K562 (cell line): ENCODE measurements at regions not wholly inside any gene's neighbourhood (a gene's known extent, or its start where the extent isn't known, plus 50 kb on each side); places are given as distances from the start of the nearest gene placed in this dataset.

ENCODE experiments used
- ATAC-seq: fragments of 200-7000 bp; cut with Tn5 transposase; 3 replicates; pipeline ENCODE4 v1.9.1; 2020; ENCODE audit warnings: moderate library complexity
- BruUV-seq: library from RNA; stranded (reverse); fragments of 400-500 nt; replicated peaks from 2 replicates; lab custom pipeline; 2021; lab: Mats Ljungman, UMichigan
- CTCF ChIA-PET: fragments of 300-600 bp; formaldehyde crosslinking; extraction: SDS; loops from one replicate; lab custom pipeline; 2021; ENCODE audit warnings: low intra/inter-chr PET ratio; lab: Yijun Ruan, JAX
- POLR2A ChIA-PET: fragments of 300-600, 350-650 bp; sonication (Branson Sonifier 250); formaldehyde crosslinking; extraction: SDS; loops from one replicate; lab custom pipeline; 2021; ENCODE audit warnings: antibody characterized with exemption, inconsistent platforms; lab: Yijun Ruan, JAX
- DNase-seq, 4 experiments: peaks; one replicate each; pipeline versions ENCODE4 v3.0.0 to v3.0.0-alpha.2; 2011 to 2018; ENCODE audit warnings: low spot score in 3 of 4, mixed read lengths in 3 of 4; ENCODE audit errors: extremely low read depth in 1 of 4
- FAIRE-seq: peaks from 2 replicates; lab custom pipeline; 2011; peaks lifted over from hg19 to GRCh38; lab: Jason Lieb, UNC
- H2AFZ ChIP-seq: 2 replicates; pipeline ENCODE4 v1.6.0; 2011; ENCODE audit warnings: low read depth, low read length, control low read depth, inconsistent platforms
- H3K27ac ChIP-seq: fragments of 200-600 bp; 3 replicates; pipeline ENCODE4 v1.8.0; 2011; ENCODE audit warnings: low read depth, mild to moderate bottlenecking, control low read depth, inconsistent platforms, low read length, moderate library complexity, mixed read lengths; ENCODE audit errors: extremely low read depth
- H3K27me3 ChIP-seq, 2 experiments: fragments of 300-600 bp in 1 of 2; 2 replicates in 1 of 2; 3 replicates in 1 of 2; pipeline versions ENCODE4 v1.6.0 to v1.8.0; 2011; ENCODE audit warnings: inconsistent platforms in 2 of 2, low read length in 2 of 2, mild to moderate bottlenecking in 1 of 2, mixed read lengths in 1 of 2, moderate library complexity in 1 of 2; ENCODE audit not compliant: control insufficient read depth in 2 of 2, insufficient read depth in 2 of 2
- H3K36me3 ChIP-seq: fragments of 300-600 bp; 3 replicates; pipeline ENCODE4 v1.8.0; 2011; ENCODE audit warnings: mild to moderate bottlenecking, low read length, inconsistent platforms; ENCODE audit not compliant: control insufficient read depth, insufficient read depth
- H3K4me1 ChIP-seq, 2 experiments: fragments of 200-600 bp in 1 of 2; replicated peaks in 1 of 2; 2 replicates in 1 of 2; 3 replicates in 1 of 2; pipeline versions ENCODE4 v1.5.1 to v1.8.0; 2011; ENCODE audit warnings: inconsistent platforms in 2 of 2, low read length in 2 of 2, mild to moderate bottlenecking in 1 of 2, mixed read lengths in 1 of 2, moderate library complexity in 1 of 2; ENCODE audit not compliant: control insufficient read depth in 2 of 2, insufficient read depth in 2 of 2
- H3K4me2 ChIP-seq: 2 replicates; pipeline ENCODE4 v1.6.1; 2011; ENCODE audit warnings: low read length, control low read depth, inconsistent platforms, mixed read lengths; ENCODE audit not compliant: insufficient read depth
- H3K4me3 ChIP-seq: fragments of 200-600 bp; sonication (generic), shearing (Covaris generic); 2 replicates; pipeline ENCODE4 v1.5.1; 2016; ENCODE audit warnings: control low read depth, inconsistent platforms
- H3K79me2 ChIP-seq: fragments of 200-600 bp; 3 replicates; pipeline ENCODE4 v1.8.0; 2011; ENCODE audit warnings: low read length, inconsistent platforms; ENCODE audit not compliant: control insufficient read depth, insufficient read depth
- H3K9ac ChIP-seq, 2 experiments: 2 replicates each; pipeline versions ENCODE4 v1.6.0 to v1.6.1; 2011; ENCODE audit warnings: low read depth in 2 of 2, low read length in 2 of 2, control low read depth in 1 of 2, inconsistent platforms in 1 of 2, mild to moderate bottlenecking in 1 of 2, mixed read lengths in 1 of 2; ENCODE audit not compliant: insufficient read depth in 1 of 2
- H3K9me1 ChIP-seq: one replicate; pipeline ENCODE4 v1.6.0; 2011; ENCODE audit warnings: inconsistent platforms, mild to moderate bottlenecking, low read length, moderate library complexity; ENCODE audit not compliant: control insufficient read depth, insufficient read depth
- H3K9me3 ChIP-seq: replicated peaks from 2 replicates; pipeline ENCODE4 v1.5.1; 2011; ENCODE audit warnings: low read depth, low read length, inconsistent platforms; ENCODE audit not compliant: control insufficient read depth, insufficient read depth
- H4K20me1 ChIP-seq: replicated peaks from 2 replicates; pipeline ENCODE4 v1.6.1; 2011; ENCODE audit warnings: low read length, inconsistent platforms, mixed read lengths; ENCODE audit not compliant: control insufficient read depth, insufficient read depth
- BACH1 ChIP-seq: fragments of 200-800 bp; sonication (Bioruptor generic); IDR thresholded peaks from 2 replicates; pipeline ENCODE4 v1.6.1; 2016; ENCODE audit warnings: missing genetic modification characterization, missing compliant biosample characterization
- EZH2 ChIP-seq: IDR thresholded peaks from 2 replicates; pipeline ENCODE4 v1.6.1; 2012; ENCODE audit warnings: low read depth, mild to moderate bottlenecking, inconsistent platforms, low read length, borderline replicate concordance
- KAT2B ChIP-seq: IDR thresholded peaks from one replicate; pipeline ENCODE4 v1.6.1; 2012; ENCODE audit warnings: low read depth, mild to moderate bottlenecking, control low read depth, inconsistent platforms, low read length, moderate library complexity
- KAT7 ChIP-seq: sonication (generic); formaldehyde crosslinking; IDR thresholded peaks from 2 replicates; pipeline ENCODE4 v1.8.0; 2022; ENCODE audit warnings: missing genetic modification reagents, mild to moderate bottlenecking, borderline replicate concordance
- LCOR ChIP-seq: sonication (generic); formaldehyde crosslinking; IDR thresholded peaks from 2 replicates; pipeline ENCODE4 v1.8.0; 2022; ENCODE audit warnings: mild to moderate bottlenecking, missing genetic modification reagents
- MAFG ChIP-seq: fragments of 450-650 bp; conservative IDR thresholded peaks from 2 replicates; pipeline ENCODE4 v1.6.1; 2016; ENCODE audit warnings: missing genetic modification characterization, missing compliant biosample characterization
- NR2C1 ChIP-seq, 2 experiments: fragments of 450-650 bp; IDR thresholded peaks; 2 replicates each; pipeline ENCODE4 v1.6.1; 2017; ENCODE audit warnings: mild to moderate bottlenecking in 2 of 2, antibody characterized with exemption in 1 of 2, inconsistent platforms in 1 of 2, missing compliant biosample characterization in 1 of 2, missing genetic modification characterization in 1 of 2
- PHTF2 ChIP-seq: fragments of 250-450 bp; sonication (Bioruptor Pico); IDR thresholded peaks from 2 replicates; pipeline ENCODE4 v1.5.0; 2021; ENCODE audit warnings: mild to moderate bottlenecking
- POLR2A ChIP-seq: fragments of 450-650 bp; conservative IDR thresholded peaks from 2 replicates; pipeline ENCODE4 v1.6.1; 2016
- PRMT5 ChIP-seq: sonication (generic); formaldehyde crosslinking; IDR thresholded peaks from 2 replicates; pipeline ENCODE4 v1.5.0; 2020; ENCODE audit warnings: missing genetic modification reagents
- RFX1 ChIP-seq: fragments of 450-650 bp; IDR thresholded peaks from 2 replicates; pipeline ENCODE4 v1.6.1; 2016; ENCODE audit warnings: mild to moderate bottlenecking, moderate library complexity
- ZNF232 ChIP-seq: sonication (generic); formaldehyde crosslinking; IDR thresholded peaks from 2 replicates; pipeline ENCODE4 v1.8.0; 2022; ENCODE audit warnings: mild to moderate bottlenecking, missing genetic modification reagents
- ZNF507 ChIP-seq: conservative IDR thresholded peaks from 2 replicates; pipeline ENCODE4 v1.6.1; 2017; ENCODE audit warnings: missing genetic modification characterization, missing compliant biosample characterization
- ZNF644 ChIP-seq: fragments of 200-800 bp; sonication (Bioruptor generic); IDR thresholded peaks from 2 replicates; pipeline ENCODE4 v1.6.1; 2016; ENCODE audit warnings: low read depth, missing genetic modification characterization, missing compliant biosample characterization
- WGBS: fragments of 100-300 bp; shearing (Covaris generic); methylation state at CpG from one replicate; pipeline ENCODE4 v1.1.6; 2016; ENCODE audit warnings: low coverage, mixed read lengths; ENCODE audit not compliant: insufficient coverage; ENCODE audit errors: missing lambda C conversion rate; 5-methylcytosine and 5-hydroxymethylcytosine counted together
- in situ Hi-C: fragments of 300-500 bp; cut with MboI; formaldehyde crosslinking; loops from 4 replicates; pipeline ENCODE4 v1.15.0; 2018; ENCODE audit warnings: inconsistent platforms, mixed read lengths
- intact Hi-C: fragments of 100-400 bp; cut with micrococcal nuclease; formaldehyde crosslinking; loops from 2 replicates; pipeline ENCODE4 v1.14.2; 2022
- TF ChIP-seq, protein P1 (sequence below): fragments of 250-450 bp; sonication (Bioruptor Pico); IDR thresholded peaks from 2 replicates; pipeline ENCODE4 v1.5.0; 2022; ENCODE audit warnings: mild to moderate bottlenecking
- TF ChIP-seq, protein P2 (sequence below): fragments of 250-450 bp; sonication (Bioruptor Pico); IDR thresholded peaks from 2 replicates; pipeline ENCODE4 v1.4.0; 2020; ENCODE audit warnings: mild to moderate bottlenecking, moderate library complexity
- TF ChIP-seq, protein P3 (sequence below): fragments of 150-350 bp; conservative IDR thresholded peaks from 2 replicates; pipeline ENCODE4 v1.6.1; 2014; ENCODE audit warnings: low read length

DNA sequence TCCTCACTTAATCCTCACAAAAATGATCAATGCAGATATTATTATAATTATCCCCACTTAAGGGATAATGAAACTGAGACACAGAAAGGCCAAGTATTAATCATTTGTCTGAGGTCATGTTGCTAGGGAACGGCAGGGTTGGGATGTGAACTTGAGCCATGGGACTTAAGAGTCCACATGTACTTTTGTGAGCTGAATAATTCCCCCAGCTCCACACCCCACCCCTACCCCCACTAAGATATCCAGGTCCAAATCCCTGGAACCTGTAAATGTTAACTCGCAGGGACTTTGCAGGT, 290.5 kb upstream of the GADL1 start:
- no peak for ATAC-seq
- no peak overlapping the region for H3K9ac ChIP-seq
- H3K36me3 ChIP-seq = no peaks in the 10 kb centered on the region
- 0% methylated on average over 2 of the region's 2 CpGs for WGBS
- no peak for FAIRE-seq
- H3K9me1 ChIP-seq = no peaks in the 10 kb centered on the region
- no peak overlapping the region for H3K27ac ChIP-seq
- H4K20me1 ChIP-seq = no peaks in the 10 kb centered on the region
- in situ Hi-C loops = no loop called here
- ChIA-PET CTCF (no interaction called here), POLR2A (no interaction called here)
- no peak overlapping the region for H3K4me2 ChIP-seq
- intact Hi-C loops = no loop called here
- no peaks in the 10 kb centered on the region for H3K9me3 ChIP-seq
- H3K4me1 ChIP-seq = no peaks in the 10 kb centered on the region
- DNase-seq = no peak
- H3K79me2 ChIP-seq = no peaks in the 10 kb centered on the region
- no peak overlapping the region for H3K4me3 ChIP-seq
- H2AFZ ChIP-seq = no peak overlapping the region
- BruUV-seq = no TSS peak
- no peaks in the 10 kb centered on the region; a peak in 1 of 5 replicates for H3K27me3 ChIP-seq
- no peak for TF ChIP-seq MAFG
- TF ChIP-seq KAT7 (CRISPR knock-in tag) = no peak
- TF ChIP-seq PRMT5 (CRISPR knock-in tag) = no peak
- TF ChIP-seq, protein P1, sequence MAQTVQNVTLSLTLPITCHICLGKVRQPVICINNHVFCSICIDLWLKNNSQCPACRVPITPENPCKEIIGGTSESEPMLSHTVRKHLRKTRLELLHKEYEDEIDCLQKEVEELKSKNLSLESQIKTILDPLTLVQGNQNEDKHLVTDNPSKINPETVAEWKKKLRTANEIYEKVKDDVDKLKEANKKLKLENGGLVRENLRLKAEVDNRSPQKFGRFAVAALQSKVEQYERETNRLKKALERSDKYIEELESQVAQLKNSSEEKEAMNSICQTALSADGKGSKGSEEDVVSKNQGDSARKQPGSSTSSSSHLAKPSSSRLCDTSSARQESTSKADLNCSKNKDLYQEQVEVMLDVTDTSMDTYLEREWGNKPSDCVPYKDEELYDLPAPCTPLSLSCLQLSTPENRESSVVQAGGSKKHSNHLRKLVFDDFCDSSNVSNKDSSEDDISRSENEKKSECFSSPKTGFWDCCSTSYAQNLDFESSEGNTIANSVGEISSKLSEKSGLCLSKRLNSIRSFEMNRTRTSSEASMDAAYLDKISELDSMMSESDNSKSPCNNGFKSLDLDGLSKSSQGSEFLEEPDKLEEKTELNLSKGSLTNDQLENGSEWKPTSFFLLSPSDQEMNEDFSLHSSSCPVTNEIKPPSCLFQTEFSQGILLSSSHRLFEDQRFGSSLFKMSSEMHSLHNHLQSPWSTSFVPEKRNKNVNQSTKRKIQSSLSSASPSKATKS = no peak
- no peak for TF ChIP-seq PHTF2 (CRISPR knock-in tag)
- TF ChIP-seq ZNF644 (tag) = no peak
- no peak for TF ChIP-seq BACH1 (tag)
- TF ChIP-seq EZH2 = no peak
- no peak for TF ChIP-seq RFX1
- no peak for TF ChIP-seq LCOR (CRISPR knock-in tag)
- TF ChIP-seq, protein P2, sequence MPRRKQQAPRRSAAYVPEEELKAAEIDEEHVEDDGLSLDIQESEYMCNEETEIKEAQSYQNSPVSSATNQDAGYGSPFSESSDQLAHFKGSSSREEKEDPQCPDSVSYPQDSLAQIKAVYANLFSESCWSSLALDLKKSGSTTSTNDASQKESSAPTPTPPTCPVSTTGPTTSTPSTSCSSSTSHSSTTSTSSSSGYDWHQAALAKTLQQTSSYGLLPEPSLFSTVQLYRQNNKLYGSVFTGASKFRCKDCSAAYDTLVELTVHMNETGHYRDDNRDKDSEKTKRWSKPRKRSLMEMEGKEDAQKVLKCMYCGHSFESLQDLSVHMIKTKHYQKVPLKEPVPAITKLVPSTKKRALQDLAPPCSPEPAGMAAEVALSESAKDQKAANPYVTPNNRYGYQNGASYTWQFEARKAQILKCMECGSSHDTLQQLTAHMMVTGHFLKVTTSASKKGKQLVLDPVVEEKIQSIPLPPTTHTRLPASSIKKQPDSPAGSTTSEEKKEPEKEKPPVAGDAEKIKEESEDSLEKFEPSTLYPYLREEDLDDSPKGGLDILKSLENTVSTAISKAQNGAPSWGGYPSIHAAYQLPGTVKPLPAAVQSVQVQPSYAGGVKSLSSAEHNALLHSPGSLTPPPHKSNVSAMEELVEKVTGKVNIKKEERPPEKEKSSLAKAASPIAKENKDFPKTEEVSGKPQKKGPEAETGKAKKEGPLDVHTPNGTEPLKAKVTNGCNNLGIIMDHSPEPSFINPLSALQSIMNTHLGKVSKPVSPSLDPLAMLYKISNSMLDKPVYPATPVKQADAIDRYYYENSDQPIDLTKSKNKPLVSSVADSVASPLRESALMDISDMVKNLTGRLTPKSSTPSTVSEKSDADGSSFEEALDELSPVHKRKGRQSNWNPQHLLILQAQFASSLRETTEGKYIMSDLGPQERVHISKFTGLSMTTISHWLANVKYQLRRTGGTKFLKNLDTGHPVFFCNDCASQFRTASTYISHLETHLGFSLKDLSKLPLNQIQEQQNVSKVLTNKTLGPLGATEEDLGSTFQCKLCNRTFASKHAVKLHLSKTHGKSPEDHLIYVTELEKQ (CRISPR knock-in tag) = no peak
- no peak for TF ChIP-seq NR2C1 (IDR thresholded peaks at IDR 0.05)
- no peak for TF ChIP-seq NR2C1 (tag; IDR thresholded peaks at IDR 0.05)
- TF ChIP-seq POLR2A = no peak
- TF ChIP-seq ZNF507 (tag) = no peak
- TF ChIP-seq KAT2B = no peak
- TF ChIP-seq ZNF232 (CRISPR knock-in tag) = no peak
- TF ChIP-seq, protein P3, sequence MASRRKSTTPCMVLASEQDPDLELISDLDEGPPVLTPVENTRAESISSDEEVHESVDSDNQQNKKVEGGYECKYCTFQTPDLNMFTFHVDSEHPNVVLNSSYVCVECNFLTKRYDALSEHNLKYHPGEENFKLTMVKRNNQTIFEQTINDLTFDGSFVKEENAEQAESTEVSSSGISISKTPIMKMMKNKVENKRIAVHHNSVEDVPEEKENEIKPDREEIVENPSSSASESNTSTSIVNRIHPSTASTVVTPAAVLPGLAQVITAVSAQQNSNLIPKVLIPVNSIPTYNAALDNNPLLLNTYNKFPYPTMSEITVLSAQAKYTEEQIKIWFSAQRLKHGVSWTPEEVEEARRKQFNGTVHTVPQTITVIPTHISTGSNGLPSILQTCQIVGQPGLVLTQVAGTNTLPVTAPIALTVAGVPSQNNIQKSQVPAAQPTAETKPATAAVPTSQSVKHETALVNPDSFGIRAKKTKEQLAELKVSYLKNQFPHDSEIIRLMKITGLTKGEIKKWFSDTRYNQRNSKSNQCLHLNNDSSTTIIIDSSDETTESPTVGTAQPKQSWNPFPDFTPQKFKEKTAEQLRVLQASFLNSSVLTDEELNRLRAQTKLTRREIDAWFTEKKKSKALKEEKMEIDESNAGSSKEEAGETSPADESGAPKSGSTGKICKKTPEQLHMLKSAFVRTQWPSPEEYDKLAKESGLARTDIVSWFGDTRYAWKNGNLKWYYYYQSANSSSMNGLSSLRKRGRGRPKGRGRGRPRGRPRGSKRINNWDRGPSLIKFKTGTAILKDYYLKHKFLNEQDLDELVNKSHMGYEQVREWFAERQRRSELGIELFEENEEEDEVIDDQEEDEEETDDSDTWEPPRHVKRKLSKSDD = no peak
